Upper lobe of right lung (tissue), 1 donor: ENCODE measurements at regions not wholly inside any gene's neighbourhood (a gene's known extent, or its start where the extent isn't known, plus 50 kb on each side); places are given as distances from the start of the nearest gene placed in this dataset.

Source experiments
- ATAC-seq: fragments of 200-7000 bp; cut with Tn5 transposase; one replicate; pipeline ENCODE4 v1.9.1; 2020; ENCODE audit warnings: mild to moderate bottlenecking, moderate library complexity
- DNase-seq: peaks from one replicate; pipeline ENCODE4 v3.0.0-alpha.2; 2020
- H3K27ac ChIP-seq: fragments of 200-600 bp; one replicate; pipeline ENCODE4 v1.8.0; 2022
- H3K27me3 ChIP-seq: fragments of 200-600 bp; one replicate; pipeline ENCODE4 v1.8.0; 2022; ENCODE audit warnings: mild to moderate bottlenecking
- H3K36me3 ChIP-seq: fragments of 200-600 bp; one replicate; pipeline ENCODE4 v1.8.0; 2022
- H3K4me1 ChIP-seq: fragments of 200-600 bp; one replicate; pipeline ENCODE4 v1.8.0; 2022
- H3K4me3 ChIP-seq: fragments of 200-600 bp; one replicate; pipeline ENCODE4 v1.8.0; 2022; ENCODE audit warnings: mild to moderate bottlenecking
- H3K9me3 ChIP-seq: fragments of 200-600 bp; one replicate; pipeline ENCODE4 v1.8.0; 2022
- CTCF ChIP-seq: fragments of 200-600 bp; IDR thresholded peaks from one replicate; pipeline ENCODE4 v1.8.0; 2022; ENCODE audit warnings: antibody characterized with exemption
- intact Hi-C: fragments of 100-400 bp; cut with DNase I; formaldehyde crosslinking; loops from one replicate; pipeline ENCODE4 v1.11.0; 2022
- donor health status: DM: no; HTN: yes; CAD: no; lungs with severe emphysema.

DNA sequence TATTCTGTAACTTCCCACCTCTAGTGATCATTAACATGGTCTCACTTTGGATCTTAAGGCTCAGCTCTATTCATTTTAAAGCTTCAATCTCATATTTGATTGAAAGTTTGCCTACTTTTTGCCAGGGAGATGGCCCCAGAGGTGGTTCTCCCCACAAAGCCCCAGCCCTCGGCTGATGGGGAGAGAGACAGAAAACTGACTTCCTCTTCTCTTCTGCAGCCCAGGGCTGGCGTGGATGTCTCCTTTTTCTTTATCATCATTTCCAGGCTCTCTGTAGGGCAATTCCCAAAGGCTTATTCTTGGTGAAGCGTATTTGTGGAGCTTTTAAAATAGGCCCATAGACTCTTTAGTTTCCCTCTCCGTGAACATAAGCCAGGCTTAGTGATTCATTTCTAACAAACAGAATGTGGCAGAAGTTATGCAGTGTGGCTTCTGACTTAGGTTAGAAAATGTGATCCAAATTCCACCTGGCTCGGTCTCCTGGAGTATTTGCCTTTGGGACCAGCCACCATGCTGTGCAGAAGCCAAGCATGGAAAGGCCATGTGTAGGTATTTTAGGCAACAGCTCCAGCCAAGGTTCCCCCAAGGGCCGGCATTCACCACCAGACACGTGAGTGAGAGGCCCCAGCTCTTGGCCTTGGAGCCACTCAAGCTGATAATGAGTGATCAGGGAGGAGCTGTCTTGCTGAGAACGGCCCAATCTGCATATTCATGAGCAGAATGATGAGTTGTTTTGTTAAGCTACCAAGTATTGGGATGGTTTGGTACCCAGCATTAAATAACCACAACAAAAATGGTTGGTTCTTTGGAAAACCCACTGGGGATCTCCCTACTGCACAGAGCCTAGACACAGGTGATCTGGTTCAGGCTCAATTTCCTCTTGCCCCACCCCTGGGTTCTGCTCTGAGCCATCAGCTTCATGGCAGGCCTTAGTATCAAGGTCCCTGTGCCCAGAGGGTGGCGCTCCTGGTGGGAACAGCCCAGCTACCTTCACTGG, 353.2 kb upstream of the PROK2 start:
- no peak for ATAC-seq
- intact Hi-C loops = no loop called here
- no peaks in the 10 kb centered on the region for H3K9me3 ChIP-seq
- no peaks in the 10 kb centered on the region for H3K4me1 ChIP-seq
- TF ChIP-seq CTCF = no peak
- no peak for DNase-seq
- H3K36me3 ChIP-seq = no peaks in the 10 kb centered on the region
- H3K4me3 ChIP-seq = no peak overlapping the region
- H3K27me3 ChIP-seq = no peaks in the 10 kb centered on the region
- no peak overlapping the region for H3K27ac ChIP-seq

DNA sequence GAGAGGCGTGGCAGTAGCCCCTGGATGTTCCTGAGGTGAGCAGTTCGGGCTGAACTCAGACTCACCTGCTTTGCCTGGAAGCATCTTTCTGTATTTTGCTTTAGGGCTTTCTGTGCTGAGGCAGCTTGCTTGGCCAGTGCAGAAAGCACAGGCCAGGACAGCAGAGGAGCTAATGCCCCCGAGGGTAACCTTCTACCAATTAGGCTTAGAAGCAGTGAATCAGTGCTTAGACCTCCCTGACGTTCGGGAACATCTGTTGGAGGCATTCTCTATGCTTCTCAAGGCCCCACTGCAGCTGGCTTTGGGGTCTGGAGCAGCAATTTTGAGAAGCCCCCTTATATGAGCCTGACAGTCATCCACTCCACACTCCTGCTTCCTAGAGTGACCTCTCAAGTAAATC, 350.7 kb upstream of the PROK2 start:
- H3K9me3 ChIP-seq = no peaks in the 10 kb centered on the region
- DNase-seq (no peak), ATAC-seq (no peak)
- TF ChIP-seq CTCF = no peak
- H3K4me1 ChIP-seq = no peaks in the 10 kb centered on the region
- H3K27me3 ChIP-seq = no peaks in the 10 kb centered on the region
- intact Hi-C loops = no loop called here
- no peaks in the 10 kb centered on the region for H3K36me3 ChIP-seq
- no peak overlapping the region for H3K4me3 ChIP-seq
- no peak overlapping the region for H3K27ac ChIP-seq

GRCh38 chr3:72134989-72135451, 350.1 kb upstream of the PROK2 start:
- Histone ChIP-seq H3K36me3 (no peaks in the 10 kb centered on the region), H3K9me3 (no peaks in the 10 kb centered on the region), H3K4me3 (no peak overlapping the region), H3K27ac (no peak overlapping the region), H3K4me1 (no peaks in the 10 kb centered on the region), H3K27me3 (no peaks in the 10 kb centered on the region)
- no peak for ATAC-seq
- no peak for DNase-seq
- intact Hi-C loops = no loop called here
- TF ChIP-seq CTCF = no peak

GRCh38 chr3:72133329-72134011, 348.5 kb upstream of the PROK2 start:
- Histone ChIP-seq H3K4me1 (no peaks in the 10 kb centered on the region), H3K27me3 (no peaks in the 10 kb centered on the region), H3K36me3 (no peaks in the 10 kb centered on the region), H3K27ac (no peak overlapping the region), H3K4me3 (no peak overlapping the region), H3K9me3 (no peaks in the 10 kb centered on the region)
- DNase-seq (no peak), ATAC-seq (no peak)
- TF ChIP-seq CTCF = no peak
- intact Hi-C loops = no loop called here

DNA sequence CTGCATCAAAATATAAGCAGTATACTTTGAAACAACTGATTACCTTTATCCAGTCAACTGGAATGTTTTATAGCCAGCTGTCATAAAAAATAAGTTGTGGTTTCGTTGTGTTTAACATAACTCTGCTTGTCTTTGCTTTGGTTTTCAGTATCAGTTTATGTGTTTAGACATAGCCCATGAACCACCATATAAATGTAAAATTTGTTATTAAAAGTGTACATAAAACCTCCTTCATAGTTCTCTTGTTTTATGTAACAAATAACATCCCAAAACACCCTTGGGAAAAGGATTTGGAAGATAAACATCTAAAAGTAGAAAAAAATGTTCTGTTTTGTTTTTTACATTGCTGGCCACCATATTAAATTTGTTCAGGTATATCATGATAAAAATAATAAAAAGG, 347.0 kb upstream of the PROK2 start:
- TF ChIP-seq CTCF = no peak
- ATAC-seq (no peak), DNase-seq (no peak)
- Histone ChIP-seq H3K4me1 (no peaks in the 10 kb centered on the region), H3K27me3 (no peaks in the 10 kb centered on the region), H3K36me3 (no peaks in the 10 kb centered on the region), H3K9me3 (no peaks in the 10 kb centered on the region), H3K4me3 (no peak overlapping the region), H3K27ac (no peak overlapping the region)
- intact Hi-C loops = no loop called here
